Stimulated activated CD8-positive, alpha-beta memory T cell treated with anti-CD3 and anti-CD28 coated beads, Interleukin-2, amount 100 ng/mL, for 48 hours (primary cell): ENCODE measurements at regions not wholly inside any gene's neighbourhood (a gene's known extent, or its start where the extent isn't known, plus 50 kb on each side); places are given as distances from the start of the nearest gene placed in this dataset.

Experiments used
- DNase-seq, 2 donors: peaks; one replicate each; pipeline ENCODE4 v3.0.0-alpha.2; 2020; ENCODE audit warnings: low read depth in 2 of 2

- no peak for DNase-seq
Observed at GRCh38 chr2:12110481-12110880, 364.0 kb downstream of the LPIN1 start.

GRCh38 chr2:12113412-12113811, 367.0 kb downstream of the LPIN1 start:
- no peak for DNase-seq

GRCh38 chr2:12114816-12115215, 368.4 kb downstream of the LPIN1 start:
- no peak for DNase-seq

- DNase-seq, result no peak
Observed at GRCh38 chr2:12116228-12116750, 369.9 kb downstream of the LPIN1 start.

- no peak for DNase-seq
Observed at GRCh38 chr2:12119841-12120240, 373.4 kb downstream of the LPIN1 start.

GRCh38 chr2:12120281-12121150, 374.1 kb downstream of the LPIN1 start:
- no peak for DNase-seq

- DNase-seq, result no peak
Observed at GRCh38 chr2:12124790-12125189, 378.4 kb downstream of the LPIN1 start.

- DNase-seq, result no peak
Observed at GRCh38 chr2:12126318-12126717, 379.9 kb downstream of the LPIN1 start.

- DNase-seq, result no peak
Observed at GRCh38 chr2:12127638-12128037, 381.2 kb downstream of the LPIN1 start.

GRCh38 chr2:12131975-12132374, 385.5 kb downstream of the LPIN1 start:
- DNase-seq, result no peak

GRCh38 chr2:12141618-12142258, 395.3 kb downstream of the LPIN1 start:
- DNase-seq, result no peak

GRCh38 chr2:12151716-12152115, 405.3 kb downstream of the LPIN1 start:
- DNase-seq, result no peak

- no peak for DNase-seq
Observed at GRCh38 chr2:12152888-12153287, 406.5 kb downstream of the LPIN1 start.

GRCh38 chr2:12155303-12156051, 409.0 kb downstream of the LPIN1 start:
- no peak for DNase-seq

- no peak for DNase-seq
Observed at GRCh38 chr2:12156349-12156748, 409.9 kb downstream of the LPIN1 start.

GRCh38 chr2:12161085-12161484, 414.7 kb downstream of the LPIN1 start:
- no peak for DNase-seq

- DNase-seq, result no peak
Observed at GRCh38 chr2:12162269-12163247, 416.1 kb downstream of the LPIN1 start.

- no peak for DNase-seq
Observed at GRCh38 chr2:12163866-12164265, 417.4 kb downstream of the LPIN1 start.

- no peak for DNase-seq
Observed at GRCh38 chr2:12164689-12165088, 418.3 kb downstream of the LPIN1 start.

- no peak for DNase-seq
Observed at GRCh38 chr2:12167525-12168317, 421.3 kb downstream of the LPIN1 start.
